Neural progenitor cell (in vitro differentiated cells): ENCODE measurements at regions not wholly inside any gene's neighbourhood (a gene's known extent, or its start where the extent isn't known, plus 50 kb on each side); places are given as distances from the start of the nearest gene placed in this dataset.
"Not testable (repeated sequence)": the region's sequence is repeated elsewhere in the genome, so short reads cannot be mapped to it uniquely, and the experiment has no call there.

ENCODE experiments used
- CTCF ChIP-seq: fragments of 200-600 bp; sonication (generic); IDR thresholded peaks from 2 replicates; pipeline ENCODE4 v1.5.1; 2017; ENCODE audit warnings: antibody characterized with exemption, mild to moderate bottlenecking
- EZH2 ChIP-seq: fragments of 200-600 bp; sonication (generic); IDR thresholded peaks from 2 replicates; pipeline ENCODE4 v1.6.1; 2017; ENCODE audit warnings: antibody characterized with exemption, mild to moderate bottlenecking, moderate library complexity

- TF ChIP-seq CTCF, EZH2: not testable (repeated sequence)
These were observed 187.5 kb upstream of the KCNMB2 start for GRCh38 chr3:178348561-178349217.
